Naive B cell (primary cell): ENCODE measurements at regions not wholly inside any gene's neighbourhood (a gene's known extent, or its start where the extent isn't known, plus 50 kb on each side); places are given as distances from the start of the nearest gene placed in this dataset.

Source experiments
- ATAC-seq, 2 donors: fragments of 150-1000 bp; cut with Tn5 transposase; 2 replicates each; pipeline ENCODE4 v1.10.0; 2021; ENCODE audit warnings: low read depth in 2 of 2, mild to moderate bottlenecking in 2 of 2, moderate library complexity in 2 of 2
- DNase-seq: peaks from one replicate; pipeline ENCODE4 v3.0.0; 2022
- H3K27ac Mint-ChIP-seq, 6 donors: one replicate each; pipeline ENCODE4 v1.8.0; 2020 to 2022; ENCODE audit warnings: mild to moderate bottlenecking in 6 of 6, mixed read lengths in 6 of 6, moderate library complexity in 5 of 6, inconsistent platforms in 2 of 6
- H3K27me3 Mint-ChIP-seq, 3 donors: one replicate each; pipeline ENCODE4 v1.8.0; 2021 to 2022; ENCODE audit warnings: mixed read lengths in 3 of 3, mild to moderate bottlenecking in 1 of 3
- H3K36me3 Mint-ChIP-seq, 2 donors: one replicate each; pipeline ENCODE4 v1.8.0; 2020 to 2022; ENCODE audit warnings: mixed read lengths in 2 of 2, inconsistent platforms in 1 of 2, mild to moderate bottlenecking in 1 of 2
- H3K4me1 Mint-ChIP-seq, 3 donors: one replicate each; pipeline ENCODE4 v1.8.0; 2020 to 2022; ENCODE audit warnings: mixed read lengths in 3 of 3, inconsistent platforms in 1 of 3, mild to moderate bottlenecking in 1 of 3, moderate library complexity in 1 of 3
- H3K4me3 Mint-ChIP-seq, 8 donors: one replicate each; pipeline ENCODE4 v1.8.0; 2020 to 2022; ENCODE audit warnings: mild to moderate bottlenecking in 8 of 8, mixed read lengths in 8 of 8, moderate library complexity in 8 of 8, inconsistent platforms in 2 of 8
- H3K9me3 Mint-ChIP-seq, 7 donors: one replicate each; pipeline ENCODE4 v1.8.0; 2020 to 2022; ENCODE audit warnings: mixed read lengths in 7 of 7, mild to moderate bottlenecking in 5 of 7, inconsistent platforms in 2 of 7, moderate library complexity in 1 of 7

DNA sequence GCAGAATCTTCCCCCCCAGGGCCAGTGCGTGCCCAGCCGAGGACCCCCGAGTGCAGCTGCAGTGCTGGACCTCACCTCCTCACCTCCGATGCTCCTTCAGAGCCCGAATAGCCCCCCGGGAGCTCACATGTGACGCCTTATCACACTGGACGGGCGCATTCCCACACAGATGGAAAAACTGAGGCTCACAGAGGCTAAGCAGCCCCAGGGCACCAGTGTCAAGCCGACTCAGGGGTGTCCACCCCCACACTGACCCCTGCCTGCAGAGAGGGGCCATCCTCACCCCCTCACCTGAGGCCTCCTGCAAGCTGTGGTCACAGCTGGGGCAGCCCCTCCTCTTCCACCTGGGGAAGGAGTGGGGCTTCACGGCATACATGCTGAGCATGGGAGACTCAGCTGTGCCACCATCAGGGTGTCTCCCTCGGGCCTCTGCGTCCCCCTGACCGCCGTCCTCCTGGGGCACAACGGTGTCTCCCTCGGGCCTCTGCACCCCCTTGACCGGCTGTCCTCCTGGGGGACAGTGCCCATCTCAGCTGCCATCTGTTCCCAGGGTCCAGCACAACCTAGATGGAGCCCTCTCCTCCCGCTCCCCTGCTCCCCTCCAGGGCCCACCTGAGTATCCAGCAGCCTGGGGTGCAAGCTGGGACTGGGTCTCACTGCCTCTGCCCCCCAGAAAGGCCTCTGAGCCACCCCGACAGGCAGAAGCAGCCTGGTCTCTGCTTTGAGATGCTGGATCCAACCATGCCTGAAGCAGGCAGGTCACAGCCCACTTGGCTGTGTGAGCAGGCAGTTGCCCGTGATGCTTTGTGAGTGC lies 85.3 kb upstream of the NKX1-1 start:
- DNase-seq: no peak

GRCh38 chr4:1490654-1491327 lies 84.5 kb upstream of the NKX1-1 start:
- no peak for DNase-seq
- H3K27ac Mint-ChIP-seq: no peak overlapping the region

More for the DNA sequence above, 85.3 kb upstream of the NKX1-1 start:
- no peaks in the 10 kb centered on the region for H3K4me1 Mint-ChIP-seq
- peaks cover 7 to 13% (median 9%) of the 10 kb centered on the region in 7 donors for H3K9me3 Mint-ChIP-seq
- H3K36me3 Mint-ChIP-seq: peaks cover 2 to 15% of the 10 kb centered on the region in 2 donors
- no peak overlapping the region for H3K27ac Mint-ChIP-seq
- ATAC-seq: no peak
- peaks cover 0 to 29% (median 8%) of the 10 kb centered on the region in 3 donors for H3K27me3 Mint-ChIP-seq
- peak overlapping the region in 1 of 8 donors; percentile 42 for H3K4me3 Mint-ChIP-seq

DNA sequence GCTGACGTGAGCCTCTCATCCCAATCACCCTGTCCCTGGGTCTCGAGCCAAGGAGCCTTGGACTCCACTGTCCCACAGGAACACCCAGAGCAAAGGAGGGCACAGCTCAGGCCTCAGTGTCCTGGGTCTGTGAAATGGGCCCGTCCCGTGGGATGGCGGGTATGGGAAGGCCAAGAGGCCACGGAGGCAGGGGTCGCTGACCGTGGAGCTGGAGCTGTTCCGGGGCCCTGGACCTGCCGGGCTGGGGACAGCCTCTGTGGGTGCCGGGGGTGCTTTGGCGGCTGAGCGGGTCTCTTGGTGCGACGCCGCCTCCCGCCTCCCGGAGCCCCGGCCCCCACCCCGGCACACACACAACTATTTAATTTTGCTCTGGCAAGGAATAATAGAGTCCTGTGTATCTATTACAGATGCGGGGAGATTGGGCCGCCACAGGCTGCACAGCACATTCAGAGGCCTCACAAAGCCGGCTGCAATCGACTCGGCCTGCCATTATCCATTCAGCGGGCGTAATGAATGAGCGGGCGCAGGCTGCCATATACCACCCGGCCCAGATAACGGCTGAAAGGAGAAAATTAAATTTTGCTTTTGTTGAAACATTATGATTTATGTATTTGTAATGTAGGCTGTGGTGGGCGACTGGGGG lies 83.9 kb upstream of the NKX1-1 start:
- Mint-ChIP-seq H3K36me3 (peaks cover 7 to 29% of the 10 kb centered on the region in 2 donors), H3K4me3 (no peak overlapping the region), H3K4me1 (no peaks in the 10 kb centered on the region), H3K27me3 (peaks cover 0 to 29% (median 6%) of the 10 kb centered on the region in 3 donors), H3K9me3 (peaks cover 14 to 27% (median 23%) of the 10 kb centered on the region in 7 donors), H3K27ac (no peak overlapping the region)
- ATAC-seq (no peak), DNase-seq (no peak)

More at GRCh38 chr4:1490654-1491327, 84.5 kb upstream of the NKX1-1 start:
- Mint-ChIP-seq H3K27me3 (peaks cover 0 to 29% (median 8%) of the 10 kb centered on the region in 3 donors), H3K9me3 (peaks cover 11 to 20% (median 16%) of the 10 kb centered on the region in 7 donors), H3K36me3 (peaks cover 7 to 22% of the 10 kb centered on the region in 2 donors), H3K4me1 (no peaks in the 10 kb centered on the region), H3K4me3 (no peak overlapping the region)
- ATAC-seq: no peak

GRCh38 chr4:1489639-1489995 lies 83.4 kb upstream of the NKX1-1 start:
- H3K9me3 Mint-ChIP-seq: peaks cover 16 to 32% (median 26%) of the 10 kb centered on the region in 7 donors
- no peak for DNase-seq
- H3K27ac Mint-ChIP-seq: no peak overlapping the region
- H3K27me3 Mint-ChIP-seq: peaks cover 2 to 30% (median 7%) of the 10 kb centered on the region in 3 donors
- no peak for ATAC-seq
- peaks cover 7 to 34% of the 10 kb centered on the region in 2 donors for H3K36me3 Mint-ChIP-seq
- H3K4me1 Mint-ChIP-seq: no peaks in the 10 kb centered on the region
- H3K4me3 Mint-ChIP-seq: peak overlapping the region in 1 of 8 donors; percentile 29

DNA sequence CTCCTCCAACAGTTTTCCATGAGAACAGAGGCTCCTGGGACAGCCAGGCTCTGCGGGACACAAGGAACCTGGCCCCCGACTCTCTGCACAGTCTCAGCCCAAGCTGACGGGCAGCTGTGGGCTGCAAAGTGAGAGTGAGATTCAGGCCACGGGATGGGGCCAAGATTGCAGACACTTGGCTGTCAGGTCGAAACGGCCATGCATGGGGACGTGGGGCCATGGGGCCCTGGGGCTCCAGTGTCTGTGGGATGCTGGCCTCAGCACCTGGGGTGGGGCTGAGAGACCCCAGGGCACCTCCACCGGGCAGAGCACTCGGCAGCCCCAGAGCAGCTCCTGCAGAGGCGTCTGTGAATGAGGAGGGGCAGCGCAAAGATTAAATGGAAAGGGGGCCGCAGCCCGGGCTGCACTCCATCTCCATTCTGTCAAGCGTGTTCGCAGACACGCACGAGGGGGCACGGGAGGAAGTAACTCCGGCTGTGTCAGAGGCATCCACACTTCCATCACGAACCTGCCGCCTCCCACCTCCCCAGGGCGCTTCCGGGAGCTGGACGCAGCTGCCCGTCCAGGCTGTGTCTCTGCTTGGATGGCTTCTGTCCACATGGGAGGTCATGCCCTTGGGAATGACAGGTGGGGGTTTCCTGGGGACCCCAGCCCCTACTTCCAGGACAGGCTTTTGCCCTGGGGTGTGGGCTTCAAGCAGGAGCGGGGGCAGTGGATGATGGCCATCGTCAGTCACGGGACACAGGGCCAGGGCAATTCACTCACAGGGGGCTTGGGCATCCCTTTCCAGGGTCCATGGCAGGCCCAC lies 82.8 kb upstream of the NKX1-1 start:
- Mint-ChIP-seq H3K4me1 (no peaks in the 10 kb centered on the region), H3K4me3 (no peak overlapping the region), H3K9me3 (peaks cover 21 to 37% (median 30%) of the 10 kb centered on the region in 7 donors), H3K27ac (no peak overlapping the region), H3K27me3 (peaks cover 6 to 35% (median 8%) of the 10 kb centered on the region in 3 donors), H3K36me3 (peaks cover 13 to 39% of the 10 kb centered on the region in 2 donors)
- ATAC-seq (no peak), DNase-seq (no peak)

GRCh38 chr4:1488357-1488756 lies 82.1 kb upstream of the NKX1-1 start:
- Mint-ChIP-seq H3K27ac (no peak overlapping the region), H3K9me3 (peaks cover 21 to 44% (median 35%) of the 10 kb centered on the region in 7 donors), H3K4me3 (no peak overlapping the region), H3K4me1 (no peaks in the 10 kb centered on the region), H3K27me3 (peaks cover 5 to 35% (median 9%) of the 10 kb centered on the region in 3 donors), H3K36me3 (peaks cover 15 to 39% of the 10 kb centered on the region in 2 donors)
- ATAC-seq (no peak), DNase-seq (no peak)

DNA sequence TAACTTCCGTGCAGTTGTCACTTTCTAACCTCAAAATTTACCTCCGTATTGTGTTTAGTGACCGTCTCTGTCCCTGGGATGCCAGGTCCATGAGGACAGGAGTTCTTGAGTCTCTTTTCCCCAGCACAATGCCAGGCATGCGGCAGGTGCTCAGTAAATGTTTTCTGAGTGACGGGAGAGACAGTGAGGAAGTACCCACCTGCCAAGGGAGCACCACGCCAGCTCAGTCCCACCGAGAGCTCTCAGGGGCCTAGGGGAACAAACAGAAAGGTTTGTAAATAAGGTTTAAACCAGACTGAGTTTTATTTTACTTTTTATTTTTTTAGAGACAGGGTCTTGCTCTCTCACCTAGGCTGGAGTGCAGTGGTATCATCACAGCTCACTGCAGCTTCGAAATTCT lies 81.5 kb upstream of the NKX1-1 start:
- Mint-ChIP-seq H3K4me3 (no peak overlapping the region), H3K27ac (no peak overlapping the region), H3K4me1 (no peaks in the 10 kb centered on the region), H3K27me3 (peaks cover 5 to 35% (median 9%) of the 10 kb centered on the region in 3 donors), H3K9me3 (peaks cover 21 to 50% (median 38%) of the 10 kb centered on the region in 7 donors), H3K36me3 (peaks cover 15 to 39% of the 10 kb centered on the region in 2 donors)
- ATAC-seq (no peak), DNase-seq (no peak)

- DNase-seq: no peak
- Mint-ChIP-seq H3K4me3 (no peak overlapping the region), H3K27me3 (peaks cover 5 to 35% (median 9%) of the 10 kb centered on the region in 3 donors), H3K9me3 (peaks cover 21 to 53% (median 39%) of the 10 kb centered on the region in 7 donors), H3K4me1 (no peaks in the 10 kb centered on the region), H3K36me3 (peaks cover 15 to 39% of the 10 kb centered on the region in 2 donors), H3K27ac (no peak overlapping the region)
- ATAC-seq: no peak
These were observed 80.9 kb upstream of the NKX1-1 start for GRCh38 chr4:1487106-1487505.

DNA sequence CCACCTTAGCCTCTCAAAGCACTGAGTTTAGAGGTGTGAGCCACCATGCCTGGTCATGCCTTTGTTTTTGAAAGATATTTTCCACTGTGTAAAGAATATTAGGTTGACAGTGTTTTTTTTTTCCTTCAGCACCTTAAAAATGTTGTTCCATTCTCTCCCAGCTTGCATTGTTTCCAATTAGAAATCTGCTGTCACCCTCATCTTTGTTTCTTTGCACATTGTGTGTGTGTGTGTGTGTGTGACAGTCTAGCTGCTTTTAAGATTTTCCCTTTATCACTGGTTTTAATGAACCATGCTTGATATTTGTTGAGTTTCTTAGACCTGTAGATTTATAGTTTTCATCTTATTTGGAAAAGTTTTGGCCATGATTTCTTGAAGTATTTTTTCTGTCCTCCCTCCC lies 79.0 kb upstream of the NKX1-1 start:
- Mint-ChIP-seq H3K4me3 (no peak overlapping the region), H3K27me3 (peaks cover 5 to 30% (median 9%) of the 10 kb centered on the region in 3 donors), H3K27ac (no peak overlapping the region), H3K36me3 (peaks cover 15 to 46% of the 10 kb centered on the region in 2 donors), H3K4me1 (no peaks in the 10 kb centered on the region), H3K9me3 (peaks cover 22 to 71% (median 55%) of the 10 kb centered on the region in 7 donors)
- no peak for ATAC-seq
- DNase-seq: no peak

GRCh38 chr4:1480720-1481119 lies 74.5 kb upstream of the NKX1-1 start:
- DNase-seq (no peak), ATAC-seq (no peak)
- Mint-ChIP-seq H3K4me3 (no peak overlapping the region), H3K27ac (no peak overlapping the region), H3K4me1 (no peaks in the 10 kb centered on the region), H3K36me3 (peaks cover 7 to 29% of the 10 kb centered on the region in 2 donors), H3K9me3 (peaks cover 17 to 62% (median 43%) of the 10 kb centered on the region in 7 donors), H3K27me3 (peaks cover 7 to 20% (median 11%) of the 10 kb centered on the region in 3 donors)

DNA sequence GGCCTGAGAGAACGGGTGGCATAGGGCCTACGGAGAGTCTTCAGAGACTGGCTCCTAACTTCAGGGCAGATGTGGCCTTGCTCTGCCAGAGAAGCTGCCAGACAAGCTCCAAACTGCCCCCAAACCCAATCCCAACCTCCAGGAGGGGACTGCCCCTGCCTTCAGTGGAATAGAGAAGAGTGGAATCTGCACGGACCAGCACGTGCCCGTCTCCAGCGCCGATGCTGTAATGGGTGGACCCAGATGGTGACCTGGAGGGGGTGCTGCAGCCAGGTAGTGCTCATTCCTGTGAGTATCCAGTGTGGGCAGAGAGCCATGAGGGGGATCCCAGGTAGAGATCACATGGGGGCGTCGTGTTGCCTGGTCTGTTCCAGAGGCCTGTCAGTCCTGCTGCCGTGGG lies 73.2 kb upstream of the NKX1-1 start:
- Mint-ChIP-seq H3K27ac (no peak overlapping the region), H3K9me3 (peaks cover 13 to 52% (median 35%) of the 10 kb centered on the region in 7 donors), H3K4me3 (no peak overlapping the region), H3K4me1 (no peaks in the 10 kb centered on the region), H3K36me3 (peaks cover 6 to 23% of the 10 kb centered on the region in 2 donors), H3K27me3 (peaks cover 10 to 29% (median 14%) of the 10 kb centered on the region in 3 donors)
- ATAC-seq: no peak
- DNase-seq: no peak

- no peak for DNase-seq
- Mint-ChIP-seq H3K4me1 (no peaks in the 10 kb centered on the region), H3K9me3 (peaks cover 10 to 48% (median 30%) of the 10 kb centered on the region in 7 donors), H3K27ac (no peak overlapping the region), H3K27me3 (peaks cover 10 to 30% (median 17%) of the 10 kb centered on the region in 3 donors), H3K36me3 (peaks cover 0 to 19% of the 10 kb centered on the region in 2 donors), H3K4me3 (no peak overlapping the region)
- no peak for ATAC-seq
These were observed 72.6 kb upstream of the NKX1-1 start for GRCh38 chr4:1478766-1479355.
